Ishikawa (cell line): ENCODE measurements at regions not wholly inside any gene's neighbourhood (a gene's known extent, or its start where the extent isn't known, plus 50 kb on each side); places are given as distances from the start of the nearest gene placed in this dataset.

Experiments
- CEBPB ChIP-seq: IDR thresholded peaks from 2 replicates; pipeline ENCODE4 v1.6.1; 2012
- CREB1 ChIP-seq: IDR thresholded peaks from 2 replicates; pipeline ENCODE4 v1.6.1; 2012; ENCODE audit warnings: low read depth
- EGR1 ChIP-seq: IDR thresholded peaks from 2 replicates; pipeline ENCODE4 v1.6.1; 2012
- EP300 ChIP-seq: IDR thresholded peaks from 2 replicates; pipeline ENCODE4 v1.6.1; 2012; ENCODE audit warnings: borderline replicate concordance
- NFIC ChIP-seq: IDR thresholded peaks from 2 replicates; pipeline ENCODE4 v1.6.1; 2012
- RAD21 ChIP-seq: IDR thresholded peaks from 2 replicates; pipeline ENCODE4 v1.6.1; 2012; ENCODE audit warnings: low read depth
- TAF1 ChIP-seq: IDR thresholded peaks from 2 replicates; pipeline ENCODE4 v1.6.1; 2012; ENCODE audit warnings: low read depth, mild to moderate bottlenecking
- TEAD4 ChIP-seq: IDR thresholded peaks from 2 replicates; pipeline ENCODE4 v1.6.1; 2012
- YY1 ChIP-seq: IDR thresholded peaks from 2 replicates; pipeline ENCODE4 v1.6.1; 2012; ENCODE audit warnings: low read depth
- ZBTB7A ChIP-seq: IDR thresholded peaks from 2 replicates; pipeline ENCODE4 v1.6.1; 2012; ENCODE audit warnings: low read depth
- TF ChIP-seq, protein P1 (sequence below): IDR thresholded peaks from 2 replicates; pipeline ENCODE4 v1.6.1; 2012; ENCODE audit warnings: low read depth, mild to moderate bottlenecking
- TF ChIP-seq, protein P2 (sequence below): IDR thresholded peaks from 2 replicates; pipeline ENCODE4 v1.6.1; 2012

DNA sequence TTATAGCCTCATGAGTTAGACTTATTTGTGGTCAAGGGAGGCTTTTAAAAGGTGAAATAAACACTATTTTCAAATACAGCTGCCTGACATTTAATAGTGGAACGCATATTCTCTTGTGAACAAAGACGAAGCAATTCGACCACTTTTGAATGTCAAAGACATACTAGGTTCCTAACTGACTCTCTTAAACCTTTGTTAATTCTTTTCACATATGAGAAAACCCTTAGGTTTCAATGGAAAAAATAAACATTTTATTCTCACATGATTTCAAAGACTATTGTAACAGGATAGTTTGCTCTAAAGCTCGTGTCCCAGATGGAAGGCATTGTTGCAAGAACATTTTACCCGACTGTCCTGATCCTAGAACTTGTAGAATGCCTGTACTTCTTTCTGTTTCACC, 74.8 kb upstream of the BOC start:
- TF ChIP-seq YY1 (no peak), TAF1 (no peak), EP300 (no peak), RAD21 (no peak), CREB1 (no peak), CEBPB (no peak), ZBTB7A (no peak), EGR1 (no peak), NFIC (no peak), TEAD4 (no peak)
- TF ChIP-seq, protein P1, sequence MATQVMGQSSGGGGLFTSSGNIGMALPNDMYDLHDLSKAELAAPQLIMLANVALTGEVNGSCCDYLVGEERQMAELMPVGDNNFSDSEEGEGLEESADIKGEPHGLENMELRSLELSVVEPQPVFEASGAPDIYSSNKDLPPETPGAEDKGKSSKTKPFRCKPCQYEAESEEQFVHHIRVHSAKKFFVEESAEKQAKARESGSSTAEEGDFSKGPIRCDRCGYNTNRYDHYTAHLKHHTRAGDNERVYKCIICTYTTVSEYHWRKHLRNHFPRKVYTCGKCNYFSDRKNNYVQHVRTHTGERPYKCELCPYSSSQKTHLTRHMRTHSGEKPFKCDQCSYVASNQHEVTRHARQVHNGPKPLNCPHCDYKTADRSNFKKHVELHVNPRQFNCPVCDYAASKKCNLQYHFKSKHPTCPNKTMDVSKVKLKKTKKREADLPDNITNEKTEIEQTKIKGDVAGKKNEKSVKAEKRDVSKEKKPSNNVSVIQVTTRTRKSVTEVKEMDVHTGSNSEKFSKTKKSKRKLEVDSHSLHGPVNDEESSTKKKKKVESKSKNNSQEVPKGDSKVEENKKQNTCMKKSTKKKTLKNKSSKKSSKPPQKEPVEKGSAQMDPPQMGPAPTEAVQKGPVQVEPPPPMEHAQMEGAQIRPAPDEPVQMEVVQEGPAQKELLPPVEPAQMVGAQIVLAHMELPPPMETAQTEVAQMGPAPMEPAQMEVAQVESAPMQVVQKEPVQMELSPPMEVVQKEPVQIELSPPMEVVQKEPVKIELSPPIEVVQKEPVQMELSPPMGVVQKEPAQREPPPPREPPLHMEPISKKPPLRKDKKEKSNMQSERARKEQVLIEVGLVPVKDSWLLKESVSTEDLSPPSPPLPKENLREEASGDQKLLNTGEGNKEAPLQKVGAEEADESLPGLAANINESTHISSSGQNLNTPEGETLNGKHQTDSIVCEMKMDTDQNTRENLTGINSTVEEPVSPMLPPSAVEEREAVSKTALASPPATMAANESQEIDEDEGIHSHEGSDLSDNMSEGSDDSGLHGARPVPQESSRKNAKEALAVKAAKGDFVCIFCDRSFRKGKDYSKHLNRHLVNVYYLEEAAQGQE = no peak
- TF ChIP-seq, protein P2, sequence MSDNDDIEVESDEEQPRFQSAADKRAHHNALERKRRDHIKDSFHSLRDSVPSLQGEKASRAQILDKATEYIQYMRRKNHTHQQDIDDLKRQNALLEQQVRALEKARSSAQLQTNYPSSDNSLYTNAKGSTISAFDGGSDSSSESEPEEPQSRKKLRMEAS = no peak
